Breast epithelium (tissue), 3 donors: ENCODE measurements at regions not wholly inside any gene's neighbourhood (a gene's known extent, or its start where the extent isn't known, plus 50 kb on each side); places are given as distances from the start of the nearest gene placed in this dataset.

Experiments
- CTCF ChIP-seq, 3 donors: fragments of 450-650 bp; IDR thresholded peaks; one replicate each; pipeline ENCODE4 v1.5.1; 2016 to 2017; ENCODE audit warnings: antibody characterized with exemption in 3 of 3, mild to moderate bottlenecking in 3 of 3, moderate library complexity in 3 of 3
- POLR2AphosphoS5 ChIP-seq, 3 donors: sonication (generic); formaldehyde crosslinking; IDR thresholded peaks; one replicate each; pipeline ENCODE4 v1.6.1; 2017; ENCODE audit warnings: antibody characterized with exemption in 3 of 3

DNA sequence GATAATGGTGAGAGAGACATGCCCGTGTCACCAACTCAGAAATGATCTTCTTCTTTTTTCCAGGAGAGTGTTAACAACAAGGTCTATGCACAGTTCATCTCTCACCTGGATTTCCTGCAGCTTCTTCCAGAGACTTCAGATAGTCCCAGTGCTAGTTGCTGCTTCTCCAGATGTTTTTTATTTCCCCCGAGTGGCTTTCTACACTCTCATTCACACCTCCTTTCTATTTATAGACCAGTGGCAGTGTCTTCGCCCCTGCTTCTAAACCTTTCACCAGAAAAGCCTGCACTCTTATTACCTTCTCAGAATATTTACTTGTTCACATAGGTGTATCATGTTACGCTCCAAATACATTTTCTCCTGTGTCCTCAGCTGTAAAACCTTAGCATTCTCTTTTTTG, 558.8 kb upstream of the CHAC2 start:
- TF ChIP-seq CTCF (IDR thresholded peaks at IDR 0.05) = no peak
- TF ChIP-seq POLR2AphosphoS5 (IDR thresholded peaks at IDR 0.05) = no peak
